HepG2 (cell line): ENCODE measurements at regions not wholly inside any gene's neighbourhood (a gene's known extent, or its start where the extent isn't known, plus 50 kb on each side); places are given as distances from the start of the nearest gene placed in this dataset.
A peak's percentile ranks its signal among the peaks of the same experiment; 100 is the strongest.

ENCODE experiments used
- RARA ChIP-seq: IDR thresholded peaks from 2 replicates; pipeline ENCODE4 v1.6.1; 2016; ENCODE audit warnings: missing genetic modification reagents, missing compliant biosample characterization
- RARG ChIP-seq: sonication (generic); formaldehyde crosslinking; IDR thresholded peaks from 2 replicates; pipeline ENCODE4 v1.4.0; 2020; ENCODE audit warnings: low read depth, mild to moderate bottlenecking, missing genetic modification reagents
- SOX6 ChIP-seq, 2 experiments: fragments of 450-650 bp in 1 of 2; sonication (generic) in 1 of 2; formaldehyde crosslinking in 1 of 2; IDR thresholded peaks; 2 replicates each; pipeline versions ENCODE4 v1.4.0 to v1.6.1; 2017 to 2020; ENCODE audit warnings: antibody characterized with exemption in 1 of 2, mild to moderate bottlenecking in 1 of 2, missing genetic modification reagents in 1 of 2
- ZNF644 ChIP-seq: IDR thresholded peaks from 2 replicates; pipeline ENCODE4 v1.6.1; 2016; ENCODE audit warnings: low read depth
- ZNF652 ChIP-seq: IDR thresholded peaks from 2 replicates; pipeline ENCODE4 v1.6.1; 2016; ENCODE audit warnings: low read depth, borderline replicate concordance
- TF ChIP-seq, protein P1 (sequence below): sonication (generic); IDR thresholded peaks from 2 replicates; pipeline ENCODE4 v1.6.1; 2016; ENCODE audit warnings: low read depth, borderline replicate concordance
- TF ChIP-seq, protein P2 (sequence below), 2 experiments: sonication (generic) in 1 of 2; formaldehyde crosslinking in 1 of 2; IDR thresholded peaks; 2 replicates each; pipeline versions ENCODE4 v1.6.1 to v1.9.0; 2014 to 2022; ENCODE audit warnings: antibody characterized with exemption in 1 of 2, borderline replicate concordance in 1 of 2, inconsistent platforms in 1 of 2, low read depth in 1 of 2, missing genetic modification reagents in 1 of 2

DNA sequence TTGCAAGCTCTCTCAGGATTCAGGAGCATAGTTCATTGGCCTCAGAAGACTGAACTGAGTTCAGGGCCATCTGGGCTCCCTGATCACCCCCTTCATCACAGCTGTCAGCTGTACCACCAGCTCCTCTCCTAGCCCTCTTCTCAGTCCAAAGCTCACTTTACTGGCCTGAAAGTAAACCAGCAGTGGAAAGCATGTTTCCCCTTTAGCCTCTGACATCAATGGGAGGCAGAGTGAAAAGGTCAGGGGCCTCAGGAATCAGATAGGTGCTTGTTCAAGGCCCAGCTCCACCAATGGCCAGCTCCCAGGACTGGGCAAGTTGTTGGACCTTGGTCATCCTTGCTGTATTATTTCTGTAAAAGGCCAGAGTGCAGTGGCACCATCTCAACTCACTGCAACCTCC, 223.4 kb downstream of the TLE3 start (continued):
- TF ChIP-seq, protein P1, sequence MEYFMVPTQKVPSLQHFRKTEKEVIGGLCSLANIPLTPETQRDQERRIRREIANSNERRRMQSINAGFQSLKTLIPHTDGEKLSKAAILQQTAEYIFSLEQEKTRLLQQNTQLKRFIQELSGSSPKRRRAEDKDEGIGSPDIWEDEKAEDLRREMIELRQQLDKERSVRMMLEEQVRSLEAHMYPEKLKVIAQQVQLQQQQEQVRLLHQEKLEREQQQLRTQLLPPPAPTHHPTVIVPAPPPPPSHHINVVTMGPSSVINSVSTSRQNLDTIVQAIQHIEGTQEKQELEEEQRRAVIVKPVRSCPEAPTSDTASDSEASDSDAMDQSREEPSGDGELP, result peak; percentile 63; the same call in 1 of the 2 replicates
- TF ChIP-seq RARG (CRISPR knock-in tag) (no peak), SOX6 (IDR thresholded peaks at IDR 0.05) (no peak), SOX6 (CRISPR knock-in tag; IDR thresholded peaks at IDR 0.05) (peak; percentile 27; the same call in 1 of the 2 replicates), ZNF652 (CRISPR knock-in tag) (no peak), RARA (CRISPR knock-in tag) (peak; percentile 51; the same call in 1 of the 2 replicates), ZNF644 (CRISPR knock-in tag) (no peak)
- TF ChIP-seq, protein P2, sequence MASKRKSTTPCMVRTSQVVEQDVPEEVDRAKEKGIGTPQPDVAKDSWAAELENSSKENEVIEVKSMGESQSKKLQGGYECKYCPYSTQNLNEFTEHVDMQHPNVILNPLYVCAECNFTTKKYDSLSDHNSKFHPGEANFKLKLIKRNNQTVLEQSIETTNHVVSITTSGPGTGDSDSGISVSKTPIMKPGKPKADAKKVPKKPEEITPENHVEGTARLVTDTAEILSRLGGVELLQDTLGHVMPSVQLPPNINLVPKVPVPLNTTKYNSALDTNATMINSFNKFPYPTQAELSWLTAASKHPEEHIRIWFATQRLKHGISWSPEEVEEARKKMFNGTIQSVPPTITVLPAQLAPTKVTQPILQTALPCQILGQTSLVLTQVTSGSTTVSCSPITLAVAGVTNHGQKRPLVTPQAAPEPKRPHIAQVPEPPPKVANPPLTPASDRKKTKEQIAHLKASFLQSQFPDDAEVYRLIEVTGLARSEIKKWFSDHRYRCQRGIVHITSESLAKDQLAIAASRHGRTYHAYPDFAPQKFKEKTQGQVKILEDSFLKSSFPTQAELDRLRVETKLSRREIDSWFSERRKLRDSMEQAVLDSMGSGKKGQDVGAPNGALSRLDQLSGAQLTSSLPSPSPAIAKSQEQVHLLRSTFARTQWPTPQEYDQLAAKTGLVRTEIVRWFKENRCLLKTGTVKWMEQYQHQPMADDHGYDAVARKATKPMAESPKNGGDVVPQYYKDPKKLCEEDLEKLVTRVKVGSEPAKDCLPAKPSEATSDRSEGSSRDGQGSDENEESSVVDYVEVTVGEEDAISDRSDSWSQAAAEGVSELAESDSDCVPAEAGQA (IDR thresholded peaks at IDR 0.05; ENCODE audit: low read depth), result no peak
- TF ChIP-seq, protein P2 (CRISPR knock-in tag; IDR thresholded peaks at IDR 0.05; ENCODE audit: borderline replicate concordance), result no peak
